ENCODE measurements at regions not wholly inside any gene's neighbourhood (a gene's known extent, or its start where the extent isn't known, plus 50 kb on each side); places are given as distances from the start of the nearest gene placed in this dataset.

DNA sequence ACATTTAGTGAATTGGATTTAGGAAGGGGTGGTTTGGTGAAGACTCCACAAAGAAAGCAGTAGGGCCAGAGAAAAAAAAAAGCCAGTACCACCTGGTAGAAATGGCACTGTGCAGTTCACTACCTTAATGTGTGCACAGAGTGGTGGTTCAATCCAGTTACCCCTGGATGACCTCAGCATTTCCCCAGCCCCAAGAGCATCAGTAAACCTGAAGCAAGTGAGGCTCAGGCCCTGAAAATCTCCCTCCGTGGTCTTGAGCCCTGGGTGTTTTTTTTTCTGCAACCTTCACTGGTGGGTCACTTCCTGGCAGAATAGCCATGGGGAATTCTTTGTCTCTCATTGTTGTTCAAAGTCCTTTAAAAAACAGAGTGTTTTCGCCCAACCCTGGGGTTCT lies 202.9 kb downstream of the GADD45G start:
- no peak for DNase-seq (ENCODE audit: low read depth in 2 of 2)

DNA sequence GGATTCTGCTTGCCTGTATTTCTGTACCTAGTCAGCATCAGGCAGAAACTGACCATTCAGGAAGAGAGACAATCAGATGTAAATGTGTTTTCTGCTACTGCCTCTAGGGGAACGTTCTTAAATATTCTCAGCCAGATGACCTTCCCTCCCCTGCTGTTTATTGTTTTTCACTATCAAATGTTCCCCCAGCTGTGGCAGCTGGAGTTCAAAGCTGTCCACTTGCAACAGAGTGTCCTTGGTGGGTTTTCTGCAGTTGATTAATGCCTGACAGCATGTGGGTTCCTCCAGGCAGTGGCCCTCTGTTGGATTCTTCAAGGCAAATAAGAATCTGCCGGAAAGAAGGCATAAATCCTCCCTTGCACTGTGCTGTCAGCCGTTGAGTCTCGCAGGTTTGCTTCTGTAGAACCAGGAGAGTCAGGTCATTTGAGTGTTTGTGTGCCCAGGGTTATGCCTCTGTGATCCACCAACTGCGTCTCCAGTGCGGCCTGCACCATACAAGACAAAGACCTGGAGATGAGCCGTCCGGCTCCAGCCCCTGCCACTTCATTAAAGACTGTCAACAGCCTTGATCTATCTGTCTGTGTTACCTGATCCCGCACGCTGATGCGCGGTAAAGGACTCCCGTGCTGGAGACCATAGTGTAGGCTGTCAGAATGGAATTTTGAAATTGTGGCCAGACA lies 203.4 kb downstream of the GADD45G start:
- peak in 1 of 2 donors; percentile 51 for DNase-seq (ENCODE audit: low read depth in 2 of 2)

DNA sequence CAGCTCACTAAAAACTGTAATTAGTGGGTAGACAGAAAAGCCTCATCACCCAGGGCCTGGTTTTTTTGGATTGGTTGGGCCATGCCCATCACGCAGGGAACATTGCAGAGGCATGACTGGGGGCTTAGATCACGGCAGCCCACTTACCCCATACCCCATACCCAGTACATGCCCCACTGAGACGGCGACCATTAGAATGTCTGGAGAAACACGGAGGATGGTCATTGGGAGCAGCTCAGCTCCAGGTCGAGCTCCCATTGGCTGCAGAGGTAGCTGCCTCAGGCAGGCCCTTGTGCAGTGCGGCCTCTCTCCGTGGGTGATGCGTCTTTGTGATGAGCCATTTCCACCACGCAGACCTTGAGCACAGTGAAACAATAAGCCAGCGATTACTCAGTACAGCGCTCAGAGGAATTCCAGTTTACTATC lies 204.0 kb downstream of the GADD45G start:
- DNase-seq (ENCODE audit: low read depth in 2 of 2) = peak in 1 of 2 donors; percentile 93

DNA sequence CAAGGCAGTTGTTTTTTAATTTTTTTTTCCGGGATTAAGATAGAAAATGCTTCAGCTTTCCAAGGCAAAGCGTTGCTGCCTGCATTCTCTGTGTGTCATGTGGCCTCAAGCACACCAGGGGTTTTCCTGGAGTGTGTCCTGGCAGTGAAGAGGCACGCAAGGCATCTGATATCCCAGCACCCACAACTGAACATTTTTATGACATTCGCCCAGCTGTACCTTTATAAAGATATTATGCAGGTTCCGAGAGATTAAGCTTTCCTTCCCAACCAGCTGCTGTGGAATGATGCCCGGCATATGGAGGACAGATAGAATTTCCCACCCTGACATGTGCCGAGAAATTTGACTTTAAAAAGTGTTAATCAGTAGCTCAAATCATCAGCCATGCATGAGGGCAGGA lies 205.6 kb downstream of the GADD45G start:
- no peak for DNase-seq (ENCODE audit: low read depth in 2 of 2)

DNA sequence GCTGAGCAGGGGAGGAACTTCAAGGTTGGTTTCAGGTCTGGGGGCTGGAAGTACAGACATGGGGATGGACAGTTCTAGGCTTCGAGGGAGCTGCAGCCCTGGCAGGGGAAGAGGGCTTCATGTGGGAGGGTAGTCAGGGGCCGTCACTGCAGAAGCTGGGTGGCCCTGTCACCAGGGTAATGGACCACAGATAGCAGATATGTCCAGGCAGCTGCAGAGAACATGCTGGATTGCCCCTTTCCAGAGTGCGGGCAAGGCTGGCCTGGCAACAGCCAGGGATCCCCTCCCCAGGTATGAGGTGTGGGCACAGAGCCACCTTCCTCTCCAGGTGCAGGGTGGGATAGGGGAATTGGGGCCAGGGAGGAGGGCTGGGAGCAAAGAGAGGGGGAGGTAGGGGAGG lies 206.5 kb downstream of the GADD45G start:
- DNase-seq (ENCODE audit: low read depth in 2 of 2) = no peak

DNA sequence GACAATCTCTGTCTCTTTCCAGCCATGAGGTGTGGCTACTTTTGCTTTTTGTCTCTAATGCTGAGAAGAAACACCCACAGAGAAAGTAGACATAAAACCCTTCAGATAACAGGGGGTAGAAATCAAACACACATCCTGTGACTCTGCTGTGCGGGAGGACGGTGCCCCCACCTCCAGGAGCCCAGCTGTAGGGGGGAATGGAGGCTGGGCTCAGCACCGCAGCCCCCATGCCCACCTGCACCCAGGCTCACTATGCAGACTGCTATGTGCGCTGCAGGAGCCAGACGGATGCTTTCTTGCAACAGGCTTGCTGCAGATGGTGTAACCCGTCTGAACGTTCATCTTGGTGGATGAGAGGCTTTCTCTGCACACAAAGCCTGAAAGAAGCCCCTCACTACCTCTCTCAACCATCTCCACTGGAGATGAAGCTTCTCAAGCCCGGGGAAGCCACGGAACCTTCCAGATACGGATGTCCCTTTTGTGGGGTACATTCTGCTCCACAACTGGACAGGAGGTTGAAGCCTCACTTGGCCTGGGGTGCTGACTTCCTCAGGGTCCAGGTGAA lies 207.2 kb downstream of the GADD45G start:
- DNase-seq (ENCODE audit: low read depth in 2 of 2) = no peak

DNA sequence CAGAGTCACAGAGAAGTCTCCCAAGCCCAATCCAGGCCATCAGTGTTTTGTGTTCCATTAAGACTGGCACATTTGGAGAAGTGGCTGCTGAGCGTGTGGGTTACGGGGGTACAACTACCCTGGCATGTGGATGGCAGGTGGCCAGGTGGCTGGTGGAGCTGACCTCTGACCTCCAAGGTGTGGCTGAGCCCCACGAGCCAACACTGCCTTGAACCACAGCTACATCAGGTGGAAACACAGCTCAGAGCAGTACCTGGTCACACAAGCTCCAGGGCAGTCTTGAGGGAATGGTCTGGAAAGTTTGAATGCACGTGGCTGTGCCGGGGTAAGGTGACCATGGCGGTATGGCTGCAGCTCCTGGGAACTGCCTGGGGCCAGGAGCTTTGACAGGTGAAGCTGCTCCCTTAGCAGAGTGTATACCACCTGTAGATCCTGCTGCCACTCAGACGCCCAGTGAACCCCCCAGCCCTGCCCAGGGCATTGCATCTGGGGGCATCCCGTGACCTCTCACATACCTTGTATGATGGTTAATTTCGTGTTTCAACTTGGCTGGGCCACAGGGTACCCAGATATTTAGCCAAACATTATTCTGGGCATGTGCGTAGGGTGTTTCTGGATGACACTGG lies 207.9 kb downstream of the GADD45G start:
- no peak for DNase-seq (ENCODE audit: low read depth in 2 of 2)

DNA sequence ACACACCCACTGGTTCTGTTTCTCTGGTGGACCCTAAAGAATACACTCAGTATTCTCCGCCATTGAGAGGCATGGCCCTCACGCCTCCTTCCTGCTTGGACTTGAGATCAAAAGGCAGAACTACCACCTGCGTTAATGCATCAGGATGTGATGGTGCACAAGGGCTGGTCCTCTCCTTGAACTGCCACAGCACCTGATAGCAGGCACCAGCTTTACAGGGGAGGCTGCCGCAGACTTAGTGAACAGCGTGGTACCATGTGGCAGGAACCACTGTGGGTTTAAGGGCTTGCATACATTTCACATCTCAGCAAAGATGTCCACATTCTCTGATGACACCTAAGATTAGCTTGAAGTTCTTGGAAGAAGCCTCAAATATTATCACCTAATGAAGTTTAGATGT lies 208.7 kb downstream of the GADD45G start:
- no peak for DNase-seq (ENCODE audit: low read depth in 2 of 2)

DNA sequence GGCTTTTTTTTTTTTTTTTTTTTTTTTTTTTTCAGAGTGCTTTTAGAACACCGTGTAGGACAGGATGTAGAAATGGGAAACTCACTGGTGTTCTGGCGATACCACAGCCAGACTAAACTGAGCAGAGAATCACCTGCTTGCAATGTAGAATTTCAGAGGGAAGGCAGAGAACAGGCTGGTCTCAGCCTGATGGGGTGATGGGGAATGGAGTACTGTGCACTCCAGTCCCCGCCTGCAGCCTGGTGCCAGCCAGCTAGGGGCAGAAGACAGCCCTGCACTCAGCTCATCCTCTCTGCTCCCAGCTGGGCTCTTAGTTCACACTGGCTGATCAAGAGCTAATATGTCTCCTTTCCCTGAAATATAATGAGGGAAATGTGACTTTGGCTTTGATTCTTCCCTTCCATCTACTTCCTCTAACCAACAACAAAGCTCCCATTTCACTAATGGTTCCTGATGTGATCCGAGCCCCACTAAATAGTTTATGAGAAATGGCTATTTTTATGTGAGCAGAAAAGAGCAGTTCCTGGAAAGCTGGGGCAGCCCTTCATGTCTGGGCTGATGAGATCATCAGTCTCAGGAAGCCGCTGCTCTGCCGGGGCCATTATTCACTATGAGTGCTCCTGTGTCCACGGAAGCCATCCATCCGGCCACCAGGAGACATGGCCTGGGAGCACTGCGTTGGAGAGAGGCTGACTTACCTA lies 209.7 kb downstream of the GADD45G start:
- peak; percentile 26 to 87 for DNase-seq (ENCODE audit: low read depth in 2 of 2)

DNA sequence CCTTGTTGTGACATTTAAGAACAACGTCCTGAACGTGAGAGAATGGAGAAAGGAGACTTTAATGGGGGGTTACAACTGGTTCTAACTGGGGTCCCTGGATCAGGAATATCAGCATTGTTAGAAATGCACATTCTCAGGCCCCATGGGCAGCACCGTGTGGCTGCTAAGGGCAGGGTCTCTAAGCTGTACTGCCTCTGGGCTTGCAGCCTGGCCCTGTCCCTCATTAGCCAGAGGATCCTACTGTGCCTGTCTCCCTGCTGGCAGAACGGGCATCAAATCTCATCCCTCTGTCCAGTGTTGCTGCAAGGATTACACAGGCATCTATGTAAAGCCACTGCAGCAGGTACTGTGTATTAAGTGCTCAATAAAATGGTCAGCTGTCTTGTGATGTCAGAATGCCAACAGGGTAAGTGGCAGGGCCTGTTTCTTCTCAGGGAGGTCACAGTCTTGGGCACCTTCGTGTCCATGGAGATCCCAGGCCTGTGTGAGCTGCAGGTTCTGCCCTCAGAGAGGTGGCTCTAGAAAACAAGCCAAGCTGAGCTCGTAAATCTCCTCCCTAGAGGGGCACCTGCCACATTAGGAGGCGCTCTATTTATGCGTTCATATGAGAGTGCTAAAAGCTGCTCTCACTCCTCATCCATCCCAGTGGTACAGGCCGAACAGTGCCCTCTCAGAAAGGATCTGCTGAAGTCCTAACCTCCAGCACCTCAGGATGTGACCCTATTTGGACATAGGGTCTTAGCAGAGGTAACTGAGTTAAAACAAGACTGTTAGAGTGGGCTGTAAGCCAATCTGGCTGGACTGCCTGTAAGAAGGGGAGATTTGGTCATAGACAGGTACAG lies 210.5 kb downstream of the GADD45G start:
- no peak for DNase-seq (ENCODE audit: low read depth in 2 of 2)

DNA sequence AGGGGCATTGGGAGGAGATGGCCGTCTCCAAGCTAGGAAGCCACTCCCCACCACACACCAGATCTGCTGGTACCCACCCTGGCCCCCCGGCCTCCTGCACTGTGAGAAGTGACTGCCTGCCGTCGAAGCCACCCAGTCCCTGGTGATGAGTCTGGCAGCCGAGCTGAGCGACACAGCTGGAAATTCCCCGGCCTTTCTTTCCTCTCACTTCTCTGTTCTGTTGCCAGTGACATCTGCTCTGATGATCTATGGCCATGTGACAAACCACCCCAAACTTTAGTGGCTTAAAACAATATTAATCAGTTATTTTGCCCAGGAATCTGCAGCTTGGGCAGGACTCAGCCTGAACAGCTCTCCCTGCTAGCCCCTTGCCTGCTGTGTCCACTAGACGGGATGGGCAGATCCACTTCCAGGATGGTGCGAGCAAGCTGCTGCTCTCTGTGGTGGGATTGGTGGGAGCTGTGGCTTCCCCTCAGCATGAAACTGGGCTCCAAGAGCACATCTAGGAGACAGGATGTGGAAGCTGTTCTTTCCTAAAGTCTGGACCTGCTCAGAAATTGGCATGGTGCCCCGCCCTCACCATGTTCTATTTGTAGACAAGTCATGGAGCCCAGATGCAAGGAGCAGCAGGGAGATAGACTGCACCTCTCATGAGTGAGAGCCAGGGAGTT lies 211.2 kb downstream of the GADD45G start:
- DNase-seq (ENCODE audit: low read depth in 2 of 2) = peak in 1 of 2 donors; percentile 23

DNA sequence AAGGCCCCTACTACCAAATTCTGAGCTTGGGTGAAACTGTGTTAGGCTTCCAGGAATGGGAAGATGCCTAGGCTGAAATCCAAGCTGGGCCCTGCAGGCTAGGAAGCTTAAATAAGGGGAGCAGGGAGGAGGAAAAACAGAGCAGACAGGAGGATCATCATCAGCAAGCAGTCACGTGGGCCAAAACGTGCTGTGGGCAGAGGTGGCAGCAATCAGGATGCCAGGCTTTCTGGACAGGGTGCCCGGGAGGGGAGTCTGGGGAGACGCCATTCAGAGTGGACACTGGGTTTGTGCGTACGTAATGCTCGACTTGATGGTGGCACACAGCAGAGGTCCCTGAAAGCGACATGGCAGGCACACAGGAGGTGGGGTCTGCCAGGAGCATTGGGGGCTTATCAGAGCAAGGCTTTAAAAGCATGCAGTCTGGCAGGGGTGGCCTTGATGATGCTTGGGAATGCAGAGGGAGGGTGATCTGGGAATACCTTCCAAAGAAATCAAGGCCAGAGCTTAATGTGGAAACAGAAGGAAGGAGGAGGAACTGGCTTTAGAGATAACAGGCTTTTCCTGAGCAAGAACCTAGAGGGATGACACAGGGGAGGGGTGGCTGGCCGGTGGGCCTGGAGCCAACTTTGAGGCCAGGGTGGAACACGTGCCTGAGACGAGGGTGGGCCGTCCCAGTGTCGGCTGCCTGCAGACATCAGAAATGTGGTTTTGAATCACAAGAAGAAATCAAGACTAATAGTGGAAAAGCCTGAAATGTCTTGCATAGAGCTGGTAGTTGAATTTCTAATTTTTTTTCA lies 212.5 kb downstream of the GADD45G start:
- DNase-seq (ENCODE audit: low read depth in 2 of 2) = peak in 1 of 2 donors; percentile 12

DNA sequence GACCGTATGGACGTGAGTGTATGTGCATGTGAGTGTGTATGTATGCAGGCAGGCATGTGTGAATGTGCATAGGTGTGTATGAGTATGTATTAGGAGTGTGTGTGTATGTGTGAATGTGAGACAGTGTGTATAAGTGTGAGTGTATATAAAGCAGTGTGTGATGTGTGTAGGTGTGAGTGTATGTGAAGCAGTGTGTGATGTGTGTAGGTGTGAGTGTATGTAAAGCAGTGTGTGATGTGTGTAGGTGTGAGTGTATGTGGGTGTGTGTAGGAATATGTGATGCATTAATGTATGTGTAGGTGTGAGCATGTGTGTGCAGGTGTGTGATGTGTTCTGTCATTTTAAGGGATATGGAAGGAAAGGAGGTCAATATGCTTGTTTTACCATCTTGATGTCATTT lies 215.5 kb downstream of the GADD45G start:
- no peak for DNase-seq (ENCODE audit: low read depth in 2 of 2)

DNA sequence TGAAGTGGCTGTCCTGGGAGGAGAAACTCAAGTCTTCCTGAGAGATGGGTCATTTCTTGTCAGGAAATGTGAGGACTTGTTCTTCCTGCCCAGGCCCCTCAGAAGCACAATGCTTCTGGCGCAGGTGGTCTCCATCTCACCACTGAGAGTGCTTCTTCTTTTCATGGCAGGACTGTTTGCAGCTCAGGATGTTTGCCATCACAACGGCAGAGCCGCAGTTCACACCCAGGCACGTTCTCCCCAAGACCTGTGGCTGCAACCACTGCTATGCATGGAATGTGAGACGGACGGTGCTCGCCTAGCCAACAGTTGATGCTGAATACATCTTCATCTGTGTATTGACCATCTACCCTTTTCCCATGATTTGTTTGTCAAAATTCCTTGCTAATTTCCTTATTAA lies 216.3 kb downstream of the GADD45G start:
- no peak for DNase-seq (ENCODE audit: low read depth in 2 of 2)

DNA sequence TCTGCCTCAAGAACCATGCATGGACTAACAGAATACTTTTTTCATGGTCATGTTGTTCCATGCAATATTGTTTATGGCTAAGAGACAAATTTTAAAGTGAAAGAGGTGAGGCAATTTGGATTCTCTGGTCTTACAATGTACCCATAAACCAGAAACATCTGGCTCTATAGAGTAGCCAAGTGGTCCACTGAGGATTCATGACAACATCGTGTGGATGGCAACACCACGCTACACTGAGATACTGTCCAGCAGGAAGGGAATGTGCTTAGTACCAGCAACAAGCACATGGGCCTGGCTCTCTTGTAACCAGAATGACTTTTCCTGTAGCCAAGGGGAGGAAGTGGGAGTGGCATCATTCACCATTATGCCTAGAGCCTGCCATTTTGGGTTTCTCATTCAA lies 218.2 kb downstream of the GADD45G start:
- no peak for DNase-seq (ENCODE audit: low read depth in 2 of 2)

DNA sequence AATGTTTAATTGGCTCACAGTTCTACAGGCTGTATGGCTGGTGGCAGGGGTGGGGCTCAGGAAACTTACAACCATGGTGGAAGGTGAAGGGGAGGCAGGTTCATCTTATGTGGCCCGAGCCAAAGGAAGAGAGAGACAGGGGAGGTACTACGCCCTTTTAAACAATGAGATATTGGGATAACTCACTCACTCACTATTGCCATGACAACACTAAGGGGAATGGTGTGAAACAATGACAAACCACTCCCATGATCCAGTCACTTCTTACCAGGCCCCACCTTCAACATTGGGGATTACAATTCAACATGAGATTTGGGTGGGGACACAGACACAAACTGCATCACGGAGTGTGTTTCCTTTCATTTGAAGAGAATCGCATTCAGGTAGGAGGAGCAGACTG lies 220.9 kb downstream of the GADD45G start:
- DNase-seq (ENCODE audit: low read depth in 2 of 2) = no peak

DNA sequence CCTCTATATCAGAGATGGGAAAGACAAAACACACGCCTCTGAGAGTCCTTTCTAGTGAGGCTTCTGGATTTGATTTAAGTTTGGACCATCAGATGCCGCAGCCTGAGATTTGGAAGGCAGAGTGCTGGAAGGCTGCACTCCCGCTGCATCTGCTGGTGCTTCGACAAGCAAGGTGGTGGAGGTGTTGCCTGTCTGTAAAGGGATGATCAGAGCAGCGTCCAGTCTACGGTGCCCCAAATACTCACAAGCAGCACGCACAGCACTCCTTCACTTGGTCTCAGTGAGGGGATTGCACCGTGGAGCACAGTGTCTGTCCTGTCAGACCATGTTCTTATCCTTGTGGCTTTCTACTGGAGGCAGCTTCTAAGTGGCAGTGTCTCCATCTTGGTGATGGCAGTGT lies 221.4 kb downstream of the GADD45G start:
- no peak for DNase-seq (ENCODE audit: low read depth in 2 of 2)

DNA sequence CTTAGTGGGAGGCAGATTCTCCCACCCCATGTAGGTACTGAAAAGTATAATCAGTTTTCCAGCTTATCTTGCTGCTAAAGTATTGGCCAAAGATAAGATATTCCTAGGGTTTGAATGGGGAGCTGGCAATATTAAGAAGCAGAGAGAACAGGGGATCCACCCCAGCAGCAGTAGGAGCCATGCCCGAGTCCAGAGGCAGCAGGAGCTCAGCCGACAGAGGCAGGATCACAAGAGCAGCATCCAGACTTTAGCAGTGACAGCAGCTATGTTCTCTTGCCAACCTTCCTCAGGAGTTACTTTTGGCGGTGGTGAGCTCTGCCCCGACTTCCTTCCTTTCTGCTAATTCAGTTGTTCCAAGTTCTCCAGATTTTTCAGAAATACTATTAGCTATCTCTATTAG lies 224.5 kb downstream of the GADD45G start:
- DNase-seq (ENCODE audit: low read depth in 2 of 2) = no peak

DNA sequence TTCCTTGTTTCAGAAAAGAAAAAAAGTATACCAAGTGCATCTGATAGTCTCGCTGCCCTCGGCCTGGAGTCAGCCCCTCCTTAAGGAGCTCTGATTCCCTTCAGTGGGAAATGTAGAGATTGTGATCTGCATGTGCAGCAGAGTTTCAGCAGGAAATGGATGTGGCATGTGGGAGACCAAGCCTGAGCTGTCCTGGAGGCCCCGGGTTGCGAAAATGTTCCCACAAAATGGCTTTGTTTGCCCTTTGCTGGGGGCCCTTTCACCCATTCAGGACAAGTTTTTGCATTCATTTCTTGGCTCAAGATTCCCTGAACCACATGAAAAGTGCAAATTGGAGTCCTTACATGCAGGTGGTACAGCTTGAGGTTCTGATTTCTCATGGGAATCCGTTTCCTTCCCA lies 230.9 kb downstream of the GADD45G start:
- no peak for DNase-seq (ENCODE audit: low read depth in 2 of 2)

Data from lung microvascular endothelial cell (primary cell).